ENCODE measurements at regions not wholly inside any gene's neighbourhood (a gene's known extent, or its start where the extent isn't known, plus 50 kb on each side); places are given as distances from the start of the nearest gene placed in this dataset.

DNA sequence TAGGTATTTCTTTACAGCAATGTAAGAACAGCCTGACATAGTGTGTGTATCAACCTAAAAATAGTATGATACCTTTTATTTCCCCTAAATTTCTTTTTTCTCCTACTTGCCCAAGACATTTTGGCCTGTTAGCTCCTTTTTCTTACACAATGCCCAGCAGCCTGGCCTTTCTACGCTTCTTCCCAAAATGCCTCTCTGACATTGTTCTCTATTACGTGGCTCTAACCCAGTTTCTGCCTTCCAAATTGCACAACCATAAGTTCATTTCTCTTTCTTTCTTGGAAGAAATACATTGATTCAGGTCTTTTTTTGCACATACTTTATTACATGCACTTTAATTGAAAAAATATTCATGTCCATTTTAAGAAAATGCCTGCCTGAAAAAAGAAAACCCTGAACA is 408.2 kb downstream of the PRR16 start:
- TF ChIP-seq, protein P1, sequence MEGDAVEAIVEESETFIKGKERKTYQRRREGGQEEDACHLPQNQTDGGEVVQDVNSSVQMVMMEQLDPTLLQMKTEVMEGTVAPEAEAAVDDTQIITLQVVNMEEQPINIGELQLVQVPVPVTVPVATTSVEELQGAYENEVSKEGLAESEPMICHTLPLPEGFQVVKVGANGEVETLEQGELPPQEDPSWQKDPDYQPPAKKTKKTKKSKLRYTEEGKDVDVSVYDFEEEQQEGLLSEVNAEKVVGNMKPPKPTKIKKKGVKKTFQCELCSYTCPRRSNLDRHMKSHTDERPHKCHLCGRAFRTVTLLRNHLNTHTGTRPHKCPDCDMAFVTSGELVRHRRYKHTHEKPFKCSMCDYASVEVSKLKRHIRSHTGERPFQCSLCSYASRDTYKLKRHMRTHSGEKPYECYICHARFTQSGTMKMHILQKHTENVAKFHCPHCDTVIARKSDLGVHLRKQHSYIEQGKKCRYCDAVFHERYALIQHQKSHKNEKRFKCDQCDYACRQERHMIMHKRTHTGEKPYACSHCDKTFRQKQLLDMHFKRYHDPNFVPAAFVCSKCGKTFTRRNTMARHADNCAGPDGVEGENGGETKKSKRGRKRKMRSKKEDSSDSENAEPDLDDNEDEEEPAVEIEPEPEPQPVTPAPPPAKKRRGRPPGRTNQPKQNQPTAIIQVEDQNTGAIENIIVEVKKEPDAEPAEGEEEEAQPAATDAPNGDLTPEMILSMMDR (IDR thresholded peaks at IDR 0.05 in 2 of 3, conservative IDR thresholded peaks at IDR 0.05 in 1 of 3; ENCODE audit: insufficient read depth in 2 of 3, low read depth in 1 of 3, low read length in 3 of 3) = no peak
- TF ChIP-seq HOXB6 (CRISPR knock-in tag; IDR thresholded peaks at IDR 0.05; ENCODE audit: borderline replicate concordance) (no peak), SMARCC2 (IDR thresholded peaks at IDR 0.05; ENCODE audit: low read depth) (no peak), ZNF232 (CRISPR knock-in tag; IDR thresholded peaks at IDR 0.05) (no peak)

Measured in K562 (cell line).